ENCODE measurements at regions not wholly inside any gene's neighbourhood (a gene's known extent, or its start where the extent isn't known, plus 50 kb on each side); places are given as distances from the start of the nearest gene placed in this dataset.

GRCh38 chr12:46470036-46470627, 97.6 kb upstream of the SLC38A2 start:
- H3K27me3 ChIP-seq (replicated peaks in 1 of 4; ENCODE audit: control insufficient read depth in 3 of 4, extremely low read depth in 1 of 4, insufficient read depth in 3 of 4, low read length in 3 of 4) = no peaks in the 10 kb centered on the region
- FAIRE-seq (no peak), DNase-seq (ENCODE audit: low read depth in 1 of 2, low spot score in 2 of 2) (no peak)
- no peak overlapping the region for H3K27ac ChIP-seq (ENCODE audit: low read depth, low read length)
- H3K14ac ChIP-seq (ENCODE audit: insufficient read length) = no peak overlapping the region
- peaks cover 0 to 4% (median 0%) of the 10 kb centered on the region in 4 experiments; a peak in 1 of 8 replicates for H3K36me3 ChIP-seq (ENCODE audit: control insufficient read depth in 2 of 4, insufficient read depth in 4 of 4, low read length in 3 of 4)
- peaks cover 4 to 5% of the 10 kb centered on the region in 2 experiments; a peak in 1 of 4 replicates for H3K9me3 ChIP-seq (ENCODE audit: insufficient read depth in 2 of 2, low read depth in 1 of 2, low read length in 1 of 2)
- H3K23me2 ChIP-seq (ENCODE audit: low read depth, low read length) = no peaks in the 10 kb centered on the region
- no peak overlapping the region for H3K4me2 ChIP-seq (ENCODE audit: insufficient read depth in 1 of 2, low read depth in 2 of 2, low read length in 2 of 2)
- no peak overlapping the region for H3K18ac ChIP-seq (ENCODE audit: extremely low read depth, low read length)
- no peak overlapping the region for H3K9ac ChIP-seq (replicated peaks in 1 of 4; ENCODE audit: extremely low read depth in 1 of 4, low read depth in 3 of 4, low read length in 3 of 4)
- H2BK120ac ChIP-seq (replicated peaks; ENCODE audit: low read depth, low read length) = no peak overlapping the region
- H3K56ac ChIP-seq (replicated peaks; ENCODE audit: insufficient read length, low read depth, low read length) = no peak overlapping the region
- WGBS, 2 experiments (ENCODE audit: extremely low coverage in 1 of 2, insufficient coverage in 1 of 2, insufficient read length in 1 of 2, insufficient replicate concordance in 2 of 2, low coverage in 1 of 2, low lambda C conversion rate in 2 of 2, missing lambda C conversion rate in 1 of 2) = 90% methylated on average over 6 of the region's 6 CpGs; no CpG with 5 or more reads in 1 of the 2 experiments
- no peaks in the 10 kb centered on the region for H3K79me2 ChIP-seq (ENCODE audit: control insufficient read depth in 1 of 2, insufficient read depth in 2 of 2, low read length in 2 of 2)
- no peak overlapping the region for H2BK20ac ChIP-seq (ENCODE audit: low read length)
- CTCF ChIA-PET (ENCODE audit: partially characterized antibody) = interaction anchor here (0.7 to 1.9 kb wide), 3 partner anchors 10 to 27 kb away, joined by 3 to 5 read pairs (median 4); no protein-coding TSS in a partner anchor
- no peaks in the 10 kb centered on the region for H3K79me1 ChIP-seq (ENCODE audit: low read depth, low read length)
- no peak overlapping the region for H3K4me3 ChIP-seq (ENCODE audit: extremely low read depth in 1 of 4, insufficient read depth in 2 of 4, low read depth in 3 of 4, low read length in 4 of 4)
- H3K4me1 ChIP-seq (replicated peaks in 1 of 4; ENCODE audit: control insufficient read depth in 3 of 4, insufficient read depth in 4 of 4, low read length in 3 of 4) = peaks cover 0 to 5% (median 2%) of the 10 kb centered on the region in 4 experiments; a peak in 3 of 7 replicates
- no peak overlapping the region for H2BK12ac ChIP-seq (ENCODE audit: low read depth, low read length)
- no peak overlapping the region for H2BK5ac ChIP-seq (ENCODE audit: low read depth, low read length)
- H4K5ac ChIP-seq (ENCODE audit: insufficient read length, low read depth, low read length) = no peak overlapping the region
- H2BK15ac ChIP-seq (ENCODE audit: low read length) = no peak overlapping the region
- TF ChIP-seq TAF7 (optimal IDR thresholded peaks at IDR 0.05; ENCODE audit: borderline replicate concordance, low read depth, low read length) (no peak), CBX8 (IDR thresholded peaks at IDR 0.05; ENCODE audit: borderline replicate concordance, low read depth, low read length) (no peak), TCF12 (IDR thresholded peaks at IDR 0.05; ENCODE audit: low read depth, low read length) (no peak), HDAC6 (IDR thresholded peaks at IDR 0.05; ENCODE audit: low read depth, low read length) (no peak), FOSL1 (IDR thresholded peaks at IDR 0.05; ENCODE audit: insufficient read depth, low read depth, low read length) (no peak), BRCA1 (IDR thresholded peaks at IDR 0.05; ENCODE audit: low read depth, low read length) (no peak), GABPA (IDR thresholded peaks at IDR 0.05; ENCODE audit: borderline replicate concordance, insufficient read depth, low read length) (no peak), SRF (IDR thresholded peaks at IDR 0.05; ENCODE audit: low read depth, low read length) (no peak), SIX5 (IDR thresholded peaks at IDR 0.05; ENCODE audit: low read depth, low read length) (no peak), CREB1 (IDR thresholded peaks at IDR 0.05) (no peak), ATF2 (IDR thresholded peaks at IDR 0.05; ENCODE audit: low read length) (no peak), SAP30 (IDR thresholded peaks at IDR 0.05; ENCODE audit: insufficient read depth, insufficient replicate concordance, low read length) (no peak)
- H4K20me1 ChIP-seq (replicated peaks in 1 of 2; ENCODE audit: control insufficient read depth in 1 of 2, insufficient read depth in 2 of 2, low read length in 2 of 2) = no peaks in the 10 kb centered on the region
- no peak overlapping the region for H2AK5ac ChIP-seq (ENCODE audit: low read depth, low read length)
- no peak overlapping the region for H3K23ac ChIP-seq (ENCODE audit: insufficient read length)
- no peak overlapping the region for H2AFZ ChIP-seq (ENCODE audit: low read length)
- no peak overlapping the region for H4K91ac ChIP-seq (replicated peaks; ENCODE audit: insufficient read length, low read length)
- H3K4ac ChIP-seq (replicated peaks; ENCODE audit: insufficient read length, low read depth, low read length) = no peak overlapping the region
- no peak overlapping the region for H4K8ac ChIP-seq (ENCODE audit: extremely low read depth, insufficient read depth, low read length)
- POLR2A ChIA-PET (ENCODE audit: partially characterized antibody) = interaction anchor here (0.6 to 1.4 kb wide), 3 partner anchors 10 to 99 kb away, joined by 3 read pairs; no protein-coding TSS in a partner anchor
